Stimulated activated CD8-positive, alpha-beta memory T cell treated with anti-CD3 and anti-CD28 coated beads, Interleukin-12 subunit alpha, Interleukin-12 subunit beta, amount 100 ng/mL, for 1 hour (primary cell): ENCODE measurements at regions not wholly inside any gene's neighbourhood (a gene's known extent, or its start where the extent isn't known, plus 50 kb on each side); places are given as distances from the start of the nearest gene placed in this dataset.
"Not testable (repeated sequence)": the region's sequence is repeated elsewhere in the genome, so short reads cannot be mapped to it uniquely, and the experiment has no call there.

ENCODE experiments used
- DNase-seq: peaks from one replicate; pipeline ENCODE4 v3.0.0-alpha.2; 2020; ENCODE audit warnings: low read depth

DNA sequence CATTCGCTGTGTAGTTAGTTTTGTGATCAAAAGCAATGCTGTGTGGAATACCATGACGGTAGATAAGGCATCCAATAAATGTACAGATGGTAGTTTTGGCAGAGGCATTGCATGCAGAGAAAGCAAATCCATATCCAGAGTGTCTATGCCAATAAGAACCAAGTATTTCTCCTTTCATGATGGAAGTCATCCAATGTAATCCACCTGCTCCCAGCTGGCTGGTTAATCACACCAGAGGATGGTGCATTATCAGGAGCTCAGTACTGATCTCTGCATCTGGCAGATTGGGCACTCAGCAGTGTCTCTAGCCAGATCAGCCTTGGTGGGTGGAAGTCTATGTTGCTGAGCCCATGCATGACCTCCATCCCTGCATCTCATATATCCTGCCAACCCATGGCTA is 677.7 kb upstream of the NECTIN3 start:
- no peak for DNase-seq

DNA sequence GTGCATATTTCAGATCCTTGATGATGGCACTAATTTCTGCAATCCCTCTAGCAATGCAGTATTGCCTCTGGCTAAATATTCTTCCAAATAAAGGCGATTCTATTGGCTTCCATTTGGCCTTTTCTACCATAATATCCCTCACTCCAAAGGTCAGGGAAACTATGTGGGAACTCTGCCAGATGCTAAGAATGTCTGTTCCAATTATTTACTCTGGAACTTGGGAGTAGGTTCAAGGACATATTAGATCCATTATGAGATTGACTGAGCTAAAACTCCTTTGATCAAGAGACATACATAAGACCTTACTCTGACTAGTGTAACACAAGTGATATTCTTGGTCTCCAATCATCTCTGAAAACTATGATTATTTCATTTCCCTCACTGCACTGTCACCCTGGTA is 674.5 kb upstream of the NECTIN3 start:
- DNase-seq, result no peak

DNA sequence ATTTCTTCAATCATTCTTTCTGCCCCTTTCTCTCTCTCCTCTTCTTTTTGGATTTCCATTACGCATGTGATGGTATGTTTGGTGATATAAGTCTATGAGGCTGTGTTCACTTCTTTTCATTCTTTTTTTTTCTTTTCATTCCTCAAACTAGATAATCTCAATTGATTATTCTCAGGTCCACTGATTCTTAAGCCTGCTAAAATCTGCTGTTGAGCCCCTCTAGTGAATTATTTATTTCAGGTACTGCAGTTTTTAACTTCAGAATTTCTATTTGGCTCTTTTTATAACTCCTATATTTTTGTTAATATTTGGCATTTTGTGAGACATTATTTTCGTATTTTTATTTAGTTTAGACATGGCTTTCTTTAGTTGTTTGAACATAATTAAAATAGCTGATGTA is 671.3 kb upstream of the NECTIN3 start:
- DNase-seq, result no peak

DNA sequence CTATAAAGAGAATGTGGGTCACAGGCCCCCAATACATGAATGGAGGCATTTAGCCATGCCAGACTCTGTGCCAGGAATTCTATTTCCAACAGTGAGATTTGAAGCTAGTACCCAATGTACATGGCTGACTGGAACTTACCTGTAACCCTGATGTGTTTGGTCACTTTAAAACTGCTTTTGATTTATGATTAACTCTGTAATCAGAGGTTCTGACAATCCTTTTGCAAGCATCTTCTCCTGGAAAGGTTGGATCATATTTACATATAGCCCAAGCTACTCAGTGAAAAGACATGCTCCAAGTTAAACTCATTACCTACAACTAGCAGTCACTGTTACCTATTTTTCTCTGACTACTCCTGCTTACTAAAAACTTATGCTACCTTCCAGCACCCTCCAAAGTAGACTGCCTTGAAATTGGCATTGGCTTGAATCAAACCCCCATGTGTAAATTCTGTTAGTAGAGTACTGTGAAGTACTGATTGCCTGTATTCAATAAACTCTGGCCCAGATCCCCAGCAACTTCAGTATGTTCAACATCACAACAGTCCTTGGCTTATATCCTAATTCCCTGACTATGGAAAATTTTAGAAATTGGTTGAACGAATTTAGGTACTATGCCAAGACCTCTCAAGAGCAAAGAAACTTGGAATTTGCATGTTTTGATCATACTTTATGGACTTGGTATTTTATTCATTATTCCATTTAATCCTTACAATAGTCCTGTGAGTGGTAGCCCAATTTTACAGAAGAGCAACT is 665.6 kb upstream of the NECTIN3 start:
- no peak for DNase-seq

DNA sequence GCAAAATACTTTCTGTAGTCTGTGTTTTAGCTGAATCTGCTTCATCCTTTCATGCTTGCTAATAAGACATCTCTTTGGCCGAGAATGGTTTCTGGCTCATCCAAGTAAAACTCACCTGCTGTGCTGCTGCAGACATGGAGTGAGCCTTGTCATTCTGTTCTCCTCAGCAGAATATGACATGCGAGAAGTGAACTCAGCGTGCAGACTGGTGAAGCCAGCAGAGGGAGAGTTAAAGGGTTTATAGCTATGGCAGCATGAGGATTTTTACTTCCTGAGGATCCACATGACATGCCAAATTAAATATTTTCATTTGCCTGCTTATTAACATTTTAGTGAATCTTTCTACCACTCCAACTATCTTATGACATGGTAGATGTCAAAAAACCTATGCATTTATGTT is 658.4 kb upstream of the NECTIN3 start:
- no peak for DNase-seq

DNA sequence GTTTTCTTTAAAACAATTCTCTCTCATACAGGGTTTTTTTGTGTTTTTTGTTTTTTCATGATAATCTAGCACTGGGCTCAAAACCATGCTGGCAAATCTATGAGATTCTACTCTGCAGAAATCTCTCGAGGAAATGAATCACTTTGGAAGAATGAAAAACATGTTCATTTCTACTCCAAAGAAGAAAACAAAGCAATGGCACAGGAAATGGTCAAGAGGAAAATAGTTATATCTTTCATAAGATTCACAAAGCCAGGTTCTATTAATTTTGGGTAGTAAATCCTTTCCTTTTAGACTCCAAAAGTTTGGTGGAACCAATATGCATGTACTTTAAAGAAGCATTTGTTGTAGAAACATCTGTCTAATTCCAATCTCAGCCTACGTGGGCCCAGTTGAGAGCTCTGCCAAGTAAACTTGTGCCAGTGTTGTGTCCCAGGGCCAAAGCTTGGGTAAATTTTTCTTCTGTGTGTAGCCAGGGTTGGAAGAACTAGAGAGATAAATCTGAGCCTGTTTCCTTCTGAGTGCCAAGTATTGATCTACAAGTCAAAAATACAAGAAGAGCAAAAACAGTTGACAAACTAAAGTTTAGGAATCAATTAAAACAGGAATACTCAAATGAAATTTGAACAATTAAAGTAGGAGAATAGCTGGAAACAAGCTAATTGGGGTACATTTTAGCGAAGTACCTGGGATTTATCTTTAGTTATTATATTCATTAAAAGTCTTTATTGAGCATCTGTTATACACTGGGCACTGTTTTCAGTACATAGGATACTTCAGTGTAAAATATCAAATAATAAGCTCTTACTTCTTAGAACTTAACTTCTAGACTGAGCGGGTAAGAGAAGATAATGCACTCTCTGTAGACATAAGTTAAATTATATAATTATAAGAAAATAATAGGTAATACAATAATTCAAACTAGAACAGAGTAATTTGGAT is 657.5 kb upstream of the NECTIN3 start:
- no peak for DNase-seq

DNA sequence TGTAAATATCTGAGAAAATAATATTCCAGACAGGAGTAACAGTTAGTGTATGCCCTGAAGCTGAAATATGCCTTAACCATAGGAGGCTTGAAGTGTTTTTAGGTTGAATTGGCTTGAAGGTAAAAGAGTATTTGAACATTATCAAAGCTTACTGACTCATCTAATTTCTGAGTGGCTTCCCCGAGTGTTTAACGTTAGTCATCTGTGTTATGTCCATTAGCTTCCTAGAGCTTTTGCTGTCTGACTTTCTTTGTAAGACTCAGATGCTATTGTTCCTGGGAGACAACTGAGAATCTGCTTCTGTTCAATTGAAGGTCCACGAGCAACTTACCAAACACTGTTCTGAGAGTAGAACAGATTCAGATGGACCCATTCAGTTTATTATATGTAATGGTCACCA is 656.8 kb upstream of the NECTIN3 start:
- no peak for DNase-seq

DNA sequence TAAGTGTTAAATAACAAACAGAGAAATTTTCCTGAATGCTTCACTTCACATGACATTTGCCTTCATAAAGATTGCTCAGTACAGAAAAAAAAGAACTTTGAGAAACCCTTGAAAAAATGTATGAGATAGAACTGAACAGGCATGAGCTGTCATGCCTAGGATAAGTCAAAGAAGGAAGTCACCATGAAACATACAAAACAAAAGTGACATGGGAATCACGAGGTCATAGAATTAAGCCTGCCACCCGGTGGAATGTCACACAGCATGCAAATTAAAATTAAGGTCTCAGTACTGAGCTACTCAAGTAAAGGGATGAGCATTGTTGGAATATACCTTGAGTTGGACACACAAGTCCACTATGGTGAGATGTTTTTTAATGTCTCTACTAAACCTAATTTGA is 652.5 kb upstream of the NECTIN3 start:
- DNase-seq, result no peak

DNA sequence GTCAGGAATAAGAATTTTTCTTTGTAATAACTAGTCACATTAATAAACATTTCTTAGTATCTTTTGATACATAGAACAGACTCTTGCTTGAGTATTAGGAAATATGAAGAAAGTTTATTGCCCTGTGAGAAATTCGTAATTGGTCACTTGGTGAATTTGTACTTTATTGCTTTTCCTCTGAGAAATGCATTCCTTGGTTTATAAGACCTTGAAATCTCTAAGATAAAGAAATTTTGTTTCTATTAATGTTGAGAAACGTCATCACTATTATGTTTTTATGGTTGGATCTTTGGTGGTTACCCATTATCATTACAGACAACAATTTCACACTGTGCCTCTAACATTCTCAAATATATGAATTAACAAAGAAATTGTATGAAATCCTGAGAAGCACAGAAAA is 652.0 kb upstream of the NECTIN3 start:
- DNase-seq, result no peak

DNA sequence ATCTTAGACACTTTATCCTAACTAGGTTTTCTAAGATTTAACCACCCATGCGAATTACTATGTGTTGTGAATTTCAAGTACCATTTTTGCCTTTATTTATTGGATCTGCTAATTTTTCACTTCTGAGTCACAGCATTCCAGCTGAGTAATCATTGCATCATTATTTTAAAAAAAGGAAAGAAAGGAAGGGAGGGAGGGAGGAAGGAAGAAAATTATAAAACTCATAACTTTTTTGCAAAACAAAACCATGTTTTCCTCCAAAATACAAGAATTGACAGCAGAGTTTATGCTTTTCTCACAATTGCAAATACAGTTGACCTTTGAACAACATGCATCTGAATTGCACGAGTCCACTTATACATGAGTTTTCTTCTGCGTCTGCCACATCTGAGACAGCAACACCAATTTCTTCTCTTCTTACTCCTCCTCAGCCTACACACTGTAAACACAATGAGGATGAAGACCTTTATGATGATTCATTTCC is 651.4 kb upstream of the NECTIN3 start:
- no peak for DNase-seq

DNA sequence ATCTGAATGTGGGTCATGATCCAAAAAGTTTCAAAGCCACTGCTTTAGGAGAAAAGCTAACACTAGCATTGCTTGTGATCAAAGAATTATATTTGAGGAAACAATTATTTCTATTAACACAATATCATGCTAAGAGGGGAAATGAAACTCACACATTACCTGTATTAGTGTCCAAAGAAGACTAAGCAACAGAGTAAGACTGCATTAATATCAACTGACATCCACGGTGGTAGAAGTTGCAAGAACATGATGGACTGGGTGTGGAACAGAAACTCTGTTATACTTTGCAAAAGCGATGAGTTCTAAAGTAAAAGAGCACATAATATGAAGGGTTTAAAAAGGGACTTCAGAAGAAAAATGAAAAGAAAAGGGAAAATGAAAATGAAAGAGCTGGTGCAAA is 648.3 kb upstream of the NECTIN3 start:
- DNase-seq, result no peak

DNA sequence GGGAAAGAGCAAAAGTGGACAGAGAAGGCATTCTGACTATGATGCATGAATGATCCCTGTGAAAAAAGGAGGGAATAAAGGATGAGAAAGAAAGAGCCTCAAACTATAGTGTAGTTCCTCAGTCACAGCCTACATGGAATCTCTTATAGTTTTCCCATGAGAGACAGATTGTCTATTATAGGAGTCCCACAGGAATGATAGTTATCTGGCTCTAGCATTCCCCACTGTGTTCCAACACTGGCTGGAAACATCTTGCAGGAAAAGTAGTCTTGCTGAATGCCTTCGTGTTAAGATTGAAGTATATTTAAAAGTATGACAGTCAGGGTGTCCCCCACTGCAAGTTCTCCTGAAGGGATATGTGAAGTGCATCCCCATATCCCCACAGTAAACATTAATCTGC is 641.5 kb upstream of the NECTIN3 start:
- no peak for DNase-seq

DNA sequence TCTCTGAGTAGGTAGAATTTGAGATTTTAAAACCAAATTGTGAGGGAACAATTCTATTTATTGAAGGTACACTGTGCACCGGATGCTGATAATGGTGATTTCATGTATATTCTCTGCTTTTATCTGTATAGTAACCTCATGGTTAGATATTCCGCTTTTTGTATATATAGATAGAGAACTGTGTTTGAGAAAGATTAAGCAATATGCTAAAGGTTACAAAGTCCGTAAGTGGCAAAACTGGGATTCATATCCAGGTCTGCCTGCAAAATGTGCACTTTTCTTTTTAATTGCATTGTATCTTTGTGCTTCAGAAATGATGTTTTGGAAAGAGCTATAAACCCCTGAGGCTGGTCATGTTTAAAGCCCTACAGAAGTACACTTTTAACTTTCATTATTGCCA is 635.4 kb upstream of the NECTIN3 start:
- no peak for DNase-seq

DNA sequence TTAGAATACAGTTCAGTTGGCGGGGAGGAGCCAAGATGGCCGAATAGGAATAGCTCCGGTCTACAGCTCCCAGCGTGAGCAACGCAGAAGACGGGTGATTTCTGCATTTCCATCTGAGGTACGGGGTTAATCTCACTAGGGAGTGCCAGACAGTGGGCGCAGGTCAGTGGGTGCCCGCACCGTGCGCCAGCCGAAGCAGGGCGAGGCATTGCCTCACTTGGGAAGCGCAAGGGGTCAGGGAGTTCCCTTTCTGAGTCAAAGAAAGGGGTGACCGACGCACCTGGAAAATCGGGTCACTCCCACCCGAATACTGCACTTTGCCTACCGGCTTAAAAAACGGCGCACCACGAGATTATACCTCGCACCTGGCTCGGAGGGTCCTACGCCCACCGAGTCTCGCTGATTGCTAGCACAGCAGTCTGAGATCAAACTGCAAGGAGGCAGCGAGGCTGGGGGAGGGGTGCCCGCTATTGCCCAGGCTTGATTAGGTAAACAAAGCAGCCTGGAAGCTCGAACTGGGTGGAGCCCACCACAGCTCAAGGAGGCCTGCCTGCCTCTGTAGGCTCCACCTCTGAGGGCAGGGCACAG is 631.5 kb upstream of the NECTIN3 start:
- DNase-seq, result not testable (repeated sequence)

DNA sequence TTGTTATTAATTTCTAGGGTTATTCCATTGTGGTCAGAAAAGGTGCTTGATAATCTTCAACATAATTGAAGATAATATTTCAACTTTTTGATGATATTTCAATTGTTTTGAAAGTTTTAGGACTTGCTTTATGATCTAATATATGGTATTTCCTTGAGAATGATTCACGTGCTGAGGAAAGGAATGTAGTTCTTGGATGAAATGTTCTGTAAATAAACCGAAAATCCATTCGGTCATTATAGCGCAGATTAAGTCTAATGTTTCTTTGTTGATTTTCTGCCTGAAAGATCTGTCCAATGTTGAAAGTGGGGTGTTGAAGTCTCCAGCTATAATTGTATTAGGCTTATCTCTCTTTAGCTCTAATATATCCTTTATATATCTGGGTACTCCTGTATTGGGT is 617.5 kb upstream of the NECTIN3 start:
- DNase-seq, result no peak

DNA sequence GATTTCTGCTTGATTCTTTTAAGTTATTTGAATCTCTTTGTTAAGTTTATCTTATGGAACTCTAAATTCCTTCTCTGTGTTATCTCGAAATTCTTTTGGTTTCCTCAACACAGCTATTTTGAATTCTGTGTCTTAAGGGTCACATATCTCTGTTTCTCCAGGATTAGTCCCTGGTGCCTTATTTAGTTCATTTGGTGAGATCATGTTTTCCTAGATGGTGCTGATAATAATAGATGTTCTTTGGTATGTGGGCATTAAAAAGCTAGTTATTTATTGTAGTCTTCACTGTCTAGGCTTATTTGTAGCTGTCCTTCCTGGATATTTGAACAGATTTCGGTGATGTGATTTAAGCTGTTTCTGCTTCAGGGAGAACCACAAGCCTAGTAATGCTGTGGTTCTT is 615.6 kb upstream of the NECTIN3 start:
- no peak for DNase-seq

DNA sequence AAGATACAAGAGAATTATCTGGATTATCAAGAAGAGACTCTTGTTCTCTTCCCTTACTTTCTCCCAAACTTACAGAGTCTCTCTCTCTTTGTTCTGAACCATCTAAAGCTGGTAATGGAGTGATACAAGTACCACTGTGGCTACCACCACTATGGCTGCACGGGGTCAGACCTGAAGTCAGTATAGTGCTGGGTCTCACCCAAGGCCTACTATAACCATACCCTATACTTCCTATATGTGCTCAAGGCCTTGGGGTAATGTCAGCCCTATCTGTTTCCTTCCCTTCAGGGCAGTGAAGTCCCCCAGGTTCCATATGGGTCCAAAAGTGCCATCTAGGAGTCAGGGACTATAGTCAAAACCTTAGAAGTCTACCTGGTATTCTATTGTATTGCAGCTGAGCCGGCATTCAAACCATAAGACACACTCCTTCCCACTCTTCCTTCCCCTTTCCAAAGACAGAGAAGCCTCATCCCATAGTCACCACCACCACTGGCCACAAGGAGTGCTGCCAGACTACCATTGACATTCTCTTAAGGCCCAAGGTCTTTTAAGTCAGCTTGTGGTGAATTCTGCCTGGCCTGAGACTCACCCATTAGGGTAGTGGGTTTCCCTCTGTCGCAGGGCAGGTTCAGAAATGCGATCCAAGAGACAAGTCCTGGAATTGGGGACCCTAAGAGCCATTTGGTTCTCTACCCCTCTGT is 615.0 kb upstream of the NECTIN3 start:
- DNase-seq, result no peak

DNA sequence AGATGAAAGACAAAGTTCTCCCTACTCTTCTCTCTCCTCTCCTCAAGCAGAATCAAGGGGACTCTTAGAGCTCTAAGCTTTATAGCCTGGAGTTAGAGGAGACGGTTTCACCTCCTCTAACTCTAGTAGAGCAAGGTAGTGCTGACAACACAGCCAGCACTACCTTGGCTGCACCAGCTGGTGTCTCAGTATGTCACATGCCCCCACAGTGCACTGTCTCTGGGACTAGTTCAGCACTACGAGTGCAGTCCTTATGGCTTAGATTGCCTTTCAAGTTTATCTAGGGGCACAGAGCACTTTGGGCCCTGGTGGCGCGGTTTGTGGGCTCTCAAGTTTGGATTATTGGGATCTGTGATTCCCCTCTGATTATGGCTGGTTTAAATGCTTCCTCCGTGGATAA is 614.1 kb upstream of the NECTIN3 start:
- DNase-seq, result no peak

DNA sequence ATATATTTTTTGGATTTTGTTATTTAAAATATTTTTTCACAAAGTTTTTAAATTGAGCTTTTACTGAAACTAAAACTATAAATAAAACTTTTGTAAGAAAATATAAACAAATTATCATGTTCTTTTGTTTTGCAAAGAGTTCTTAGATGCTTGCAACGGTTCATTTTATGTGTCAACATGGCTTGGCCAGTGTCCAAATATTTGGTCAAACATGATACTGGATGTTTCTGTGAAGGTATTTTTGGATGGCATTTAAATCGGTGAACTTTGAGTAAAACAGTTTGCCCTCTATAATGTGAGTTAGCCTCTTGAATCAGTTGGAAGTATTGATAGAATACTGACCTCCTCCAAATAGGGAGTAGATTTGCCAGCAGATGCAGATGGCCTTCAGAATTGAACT is 612.6 kb upstream of the NECTIN3 start:
- no peak for DNase-seq

DNA sequence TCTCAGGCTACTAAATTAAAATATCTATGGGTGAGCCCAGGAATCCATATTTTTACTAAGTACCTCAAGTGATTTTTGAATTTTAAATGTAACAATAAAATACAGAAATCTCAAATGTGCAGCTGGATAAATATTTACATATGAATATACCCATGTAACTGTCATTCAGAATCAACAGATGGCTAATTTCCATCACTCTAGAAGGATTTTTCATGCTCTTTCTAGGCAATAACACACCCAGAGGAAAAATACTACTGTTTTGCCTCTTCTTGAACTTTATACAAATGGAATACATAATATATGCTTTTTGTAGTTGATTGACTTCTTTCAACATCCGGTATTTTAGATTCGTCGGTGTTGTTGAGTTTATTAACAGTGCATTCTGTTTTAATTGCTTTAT is 601.3 kb upstream of the NECTIN3 start:
- no peak for DNase-seq

DNA sequence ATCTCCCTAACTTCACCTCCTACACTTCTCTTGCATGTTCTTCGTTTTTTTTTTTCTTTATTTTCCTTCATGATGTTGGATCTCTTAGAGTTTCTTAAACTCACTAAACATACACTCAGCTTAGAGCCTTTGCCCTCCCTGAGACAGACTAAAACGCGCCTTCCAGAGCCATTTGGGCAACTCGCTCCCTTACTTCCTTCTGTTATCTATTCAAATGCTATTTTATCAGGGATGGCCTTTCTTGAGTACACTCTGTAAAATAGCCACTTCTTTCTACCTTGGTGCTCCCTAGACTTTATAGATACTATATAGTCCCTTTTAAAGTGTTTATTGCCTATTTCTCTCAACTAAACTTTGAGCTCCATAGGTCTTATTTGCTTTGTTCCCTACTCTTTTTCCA is 598.2 kb upstream of the NECTIN3 start:
- no peak for DNase-seq

DNA sequence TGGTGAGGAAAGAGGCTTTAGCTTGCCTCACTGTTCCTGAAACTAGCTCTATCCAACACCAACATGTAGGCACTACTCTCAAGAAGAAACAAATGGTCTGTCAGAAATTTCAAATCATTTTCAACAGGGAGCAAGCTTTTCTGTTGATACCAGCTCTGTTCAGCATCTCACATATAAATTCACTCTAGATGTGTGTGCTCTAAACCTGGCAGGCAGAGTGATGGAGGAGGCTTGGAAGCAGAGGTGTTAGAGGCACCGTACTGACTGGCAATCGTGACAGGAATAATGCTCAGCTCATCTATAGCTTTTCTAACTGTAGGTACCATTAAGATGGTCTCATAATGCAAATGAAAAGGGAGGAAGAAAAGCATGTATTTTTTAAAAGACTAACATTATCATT is 597.2 kb upstream of the NECTIN3 start:
- no peak for DNase-seq
